ENCODE measurements at regions not wholly inside any gene's neighbourhood (a gene's known extent, or its start where the extent isn't known, plus 50 kb on each side); places are given as distances from the start of the nearest gene placed in this dataset.

DNA sequence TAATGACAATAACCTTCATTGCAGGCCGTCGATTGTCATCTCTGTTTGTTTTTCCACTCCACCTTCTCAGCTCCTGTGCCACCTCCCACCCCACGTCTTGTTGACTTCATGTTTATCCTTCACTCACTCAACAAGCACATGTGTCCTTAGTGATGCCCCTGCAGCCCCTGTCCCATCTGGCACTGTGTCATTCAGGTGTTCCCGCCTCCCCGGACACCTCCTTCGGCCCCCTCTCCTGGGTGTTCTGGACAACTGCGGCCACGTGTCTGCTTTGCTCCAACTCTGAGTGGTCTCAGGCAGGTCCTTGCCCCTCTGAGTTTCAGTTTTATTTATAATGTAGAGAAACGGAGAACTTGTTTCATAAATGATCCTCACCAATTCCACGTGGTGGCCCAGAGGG, 91.0 kb upstream of the COL5A1 start:
- Mint-ChIP-seq H3K27me3 (peaks cover 5% of the 10 kb centered on the region), H3K9me3 (ENCODE audit: low read depth) (peaks cover 4% of the 10 kb centered on the region), H3K4me1 (ENCODE audit: low read depth) (no peaks in the 10 kb centered on the region), H3K4me3 (ENCODE audit: low read depth) (no peak overlapping the region), H3K36me3 (ENCODE audit: insufficient read depth) (peaks cover 1% of the 10 kb centered on the region), H3K27ac (no peak overlapping the region)
- TF ChIP-seq, protein P1, sequence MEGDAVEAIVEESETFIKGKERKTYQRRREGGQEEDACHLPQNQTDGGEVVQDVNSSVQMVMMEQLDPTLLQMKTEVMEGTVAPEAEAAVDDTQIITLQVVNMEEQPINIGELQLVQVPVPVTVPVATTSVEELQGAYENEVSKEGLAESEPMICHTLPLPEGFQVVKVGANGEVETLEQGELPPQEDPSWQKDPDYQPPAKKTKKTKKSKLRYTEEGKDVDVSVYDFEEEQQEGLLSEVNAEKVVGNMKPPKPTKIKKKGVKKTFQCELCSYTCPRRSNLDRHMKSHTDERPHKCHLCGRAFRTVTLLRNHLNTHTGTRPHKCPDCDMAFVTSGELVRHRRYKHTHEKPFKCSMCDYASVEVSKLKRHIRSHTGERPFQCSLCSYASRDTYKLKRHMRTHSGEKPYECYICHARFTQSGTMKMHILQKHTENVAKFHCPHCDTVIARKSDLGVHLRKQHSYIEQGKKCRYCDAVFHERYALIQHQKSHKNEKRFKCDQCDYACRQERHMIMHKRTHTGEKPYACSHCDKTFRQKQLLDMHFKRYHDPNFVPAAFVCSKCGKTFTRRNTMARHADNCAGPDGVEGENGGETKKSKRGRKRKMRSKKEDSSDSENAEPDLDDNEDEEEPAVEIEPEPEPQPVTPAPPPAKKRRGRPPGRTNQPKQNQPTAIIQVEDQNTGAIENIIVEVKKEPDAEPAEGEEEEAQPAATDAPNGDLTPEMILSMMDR (IDR thresholded peaks at IDR 0.05; ENCODE audit: unreplicated experiment), result no peak
- no peak for DNase-seq (ENCODE audit: low spot score, unreplicated experiment)

DNA sequence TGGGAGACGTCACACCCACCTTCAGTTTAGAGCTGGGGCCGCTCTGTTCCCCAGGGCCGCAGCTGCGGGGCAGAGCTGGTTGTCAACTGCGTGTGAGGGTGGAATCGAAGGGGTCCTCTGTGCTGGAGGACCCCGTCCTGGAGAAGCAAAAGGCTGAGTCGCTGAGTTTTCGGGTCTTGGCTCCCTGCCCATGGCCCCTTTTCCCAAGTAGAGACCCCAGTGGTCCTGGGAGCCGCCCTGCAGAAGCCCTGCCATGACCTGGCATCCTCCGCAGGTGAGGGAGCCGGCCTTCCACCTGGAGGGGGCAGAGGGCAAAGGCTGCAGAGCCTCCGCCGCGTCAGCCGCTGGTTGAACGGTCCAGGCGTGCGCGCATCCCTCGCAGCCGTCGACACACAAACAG, 90.4 kb upstream of the COL5A1 start:
- peaks cover 1% of the 10 kb centered on the region for H3K36me3 Mint-ChIP-seq (ENCODE audit: insufficient read depth)
- H3K4me3 Mint-ChIP-seq (ENCODE audit: low read depth), result no peak overlapping the region
- no peaks in the 10 kb centered on the region for H3K4me1 Mint-ChIP-seq (ENCODE audit: low read depth)
- peaks cover 5% of the 10 kb centered on the region for H3K27me3 Mint-ChIP-seq
- H3K9me3 Mint-ChIP-seq (ENCODE audit: low read depth), result peaks cover 4% of the 10 kb centered on the region
- no peak overlapping the region for H3K27ac Mint-ChIP-seq
- TF ChIP-seq, protein P1 (IDR thresholded peaks at IDR 0.05; ENCODE audit: unreplicated experiment), result no peak
- no peak for DNase-seq (ENCODE audit: low spot score, unreplicated experiment)

DNA sequence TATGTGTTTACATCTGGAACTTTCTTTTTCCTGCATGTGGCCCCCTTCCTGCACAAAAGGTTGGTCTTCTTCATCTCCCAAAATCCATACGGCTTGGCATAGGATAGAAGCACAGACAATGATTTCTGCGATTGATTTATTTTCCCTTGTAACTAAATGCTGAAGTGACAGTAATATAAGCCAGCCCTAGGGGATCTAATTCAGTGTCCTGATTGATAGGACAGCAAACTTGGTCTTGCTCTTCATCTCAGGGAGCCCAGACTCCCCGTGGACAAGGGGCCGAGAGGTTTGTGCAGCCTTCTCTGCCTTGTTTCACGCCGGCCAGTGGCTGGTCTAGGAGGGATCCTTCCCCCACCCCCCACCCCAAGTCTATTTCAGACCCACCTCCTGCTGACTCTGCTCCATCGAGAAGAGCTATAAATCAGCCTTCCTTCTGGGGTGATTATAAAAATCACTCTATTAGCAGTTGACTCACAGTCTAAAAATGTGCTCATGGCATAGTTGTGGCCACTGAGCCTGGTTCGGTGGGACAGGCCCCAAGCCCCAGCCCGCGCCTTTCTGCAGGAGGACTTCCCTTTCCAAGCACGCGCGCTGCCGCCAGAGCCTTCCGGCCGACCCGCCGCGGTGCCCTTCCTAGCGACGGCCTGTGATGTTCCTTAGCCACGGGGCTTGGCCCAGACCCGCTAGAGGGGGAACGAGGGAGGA, 89.8 kb upstream of the COL5A1 start:
- no peak for DNase-seq (ENCODE audit: low spot score, unreplicated experiment)
- H3K4me1 Mint-ChIP-seq (ENCODE audit: low read depth), result no peaks in the 10 kb centered on the region
- peaks cover 5% of the 10 kb centered on the region for H3K27me3 Mint-ChIP-seq
- no peak overlapping the region for H3K4me3 Mint-ChIP-seq (ENCODE audit: low read depth)
- peaks cover 1% of the 10 kb centered on the region for H3K36me3 Mint-ChIP-seq (ENCODE audit: insufficient read depth)
- H3K9me3 Mint-ChIP-seq (ENCODE audit: low read depth), result peaks cover 4% of the 10 kb centered on the region
- TF ChIP-seq, protein P1 (IDR thresholded peaks at IDR 0.05; ENCODE audit: unreplicated experiment), result no peak
- H3K27ac Mint-ChIP-seq, result no peak overlapping the region

DNA sequence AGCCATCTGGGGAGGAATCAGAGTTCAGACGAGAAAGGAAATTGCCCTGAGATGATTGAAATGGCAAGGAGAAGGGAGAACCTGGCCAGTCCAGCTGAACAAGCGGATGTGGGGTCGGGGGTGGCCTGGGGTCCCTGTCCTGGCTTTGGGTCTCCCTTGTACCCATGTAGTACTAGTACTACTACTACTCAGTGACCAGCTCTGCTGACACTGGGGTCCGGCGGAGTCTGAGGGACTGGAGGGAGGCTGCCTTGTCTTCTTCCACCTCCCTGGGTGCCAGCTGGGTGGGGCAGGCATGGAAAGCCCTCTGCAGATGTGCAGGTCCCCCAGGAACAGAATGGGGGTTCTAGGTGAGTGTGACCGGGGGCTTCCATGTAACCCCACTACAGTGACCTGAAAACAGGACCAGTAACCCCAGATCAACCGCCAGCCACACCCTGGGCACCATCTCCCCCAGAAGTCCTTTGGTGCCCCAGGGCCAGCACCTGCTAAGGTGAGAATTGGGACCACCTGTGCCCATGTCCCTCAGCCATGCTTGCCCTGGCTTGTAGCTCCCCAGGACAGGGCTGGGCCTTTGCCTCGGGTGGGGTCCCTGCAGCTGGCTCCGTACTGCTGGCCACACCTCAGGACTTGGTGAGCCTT, 89.1 kb upstream of the COL5A1 start:
- no peaks in the 10 kb centered on the region for H3K4me1 Mint-ChIP-seq (ENCODE audit: low read depth)
- TF ChIP-seq, protein P1 (IDR thresholded peaks at IDR 0.05; ENCODE audit: unreplicated experiment), result no peak
- DNase-seq (ENCODE audit: low spot score, unreplicated experiment), result no peak
- H3K4me3 Mint-ChIP-seq (ENCODE audit: low read depth), result no peak overlapping the region
- H3K27me3 Mint-ChIP-seq, result peaks cover 11% of the 10 kb centered on the region
- H3K27ac Mint-ChIP-seq, result no peak overlapping the region
- H3K36me3 Mint-ChIP-seq (ENCODE audit: insufficient read depth), result peaks cover 1% of the 10 kb centered on the region
- H3K9me3 Mint-ChIP-seq (ENCODE audit: low read depth), result peaks cover 4% of the 10 kb centered on the region

DNA sequence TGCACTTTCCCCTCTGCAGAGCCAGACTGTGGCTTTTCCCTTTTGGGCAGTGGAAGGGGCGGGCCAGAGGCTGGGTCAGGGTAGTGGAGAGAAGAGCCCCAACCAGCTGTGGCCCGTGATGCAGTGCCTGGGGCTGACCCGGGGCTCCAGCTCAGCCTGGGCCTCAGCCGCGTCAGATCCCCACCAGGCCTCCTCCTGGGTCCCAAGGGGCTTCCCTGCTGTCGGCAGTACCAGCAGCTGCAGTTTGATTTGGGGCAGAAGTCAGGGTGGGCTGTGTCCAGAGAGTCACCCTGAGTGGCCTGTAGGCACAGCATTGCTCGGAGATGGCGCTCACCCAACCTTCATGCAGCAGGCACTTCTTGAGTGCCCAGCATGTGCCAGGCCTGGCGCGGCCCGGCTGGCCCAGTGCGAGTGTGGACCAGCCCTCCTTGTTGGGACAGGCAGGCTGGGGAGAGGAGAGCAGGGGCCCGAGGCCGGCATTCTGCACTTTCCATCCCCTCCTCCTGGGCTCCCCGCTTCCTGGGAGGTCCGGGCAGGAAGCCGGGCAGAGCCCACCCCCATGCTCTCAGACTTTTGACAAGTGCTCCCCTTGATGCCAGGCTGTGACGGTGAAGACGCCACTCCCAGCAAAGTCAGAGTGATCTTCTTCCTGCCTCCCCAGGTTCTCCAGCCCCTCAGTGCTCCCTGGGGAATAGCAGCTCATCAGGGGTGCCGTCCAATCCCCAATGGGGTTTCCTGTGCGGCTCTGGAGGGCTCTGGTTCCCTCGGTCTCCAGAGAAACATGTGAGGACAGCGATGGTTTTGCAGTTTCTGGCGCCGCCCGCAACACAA, 88.3 kb upstream of the COL5A1 start:
- TF ChIP-seq, protein P1 (IDR thresholded peaks at IDR 0.05; ENCODE audit: unreplicated experiment), result no peak
- peaks cover 1% of the 10 kb centered on the region for H3K36me3 Mint-ChIP-seq (ENCODE audit: insufficient read depth)
- no peak overlapping the region for H3K27ac Mint-ChIP-seq
- H3K9me3 Mint-ChIP-seq (ENCODE audit: low read depth), result peaks cover 4% of the 10 kb centered on the region
- no peak for DNase-seq (ENCODE audit: low spot score, unreplicated experiment)
- no peak overlapping the region for H3K4me3 Mint-ChIP-seq (ENCODE audit: low read depth)
- peaks cover 11% of the 10 kb centered on the region for H3K27me3 Mint-ChIP-seq
- no peaks in the 10 kb centered on the region for H3K4me1 Mint-ChIP-seq (ENCODE audit: low read depth)
